ENCODE measurements at regions not wholly inside any gene's neighbourhood (a gene's known extent, or its start where the extent isn't known, plus 50 kb on each side); places are given as distances from the start of the nearest gene placed in this dataset.

DNA sequence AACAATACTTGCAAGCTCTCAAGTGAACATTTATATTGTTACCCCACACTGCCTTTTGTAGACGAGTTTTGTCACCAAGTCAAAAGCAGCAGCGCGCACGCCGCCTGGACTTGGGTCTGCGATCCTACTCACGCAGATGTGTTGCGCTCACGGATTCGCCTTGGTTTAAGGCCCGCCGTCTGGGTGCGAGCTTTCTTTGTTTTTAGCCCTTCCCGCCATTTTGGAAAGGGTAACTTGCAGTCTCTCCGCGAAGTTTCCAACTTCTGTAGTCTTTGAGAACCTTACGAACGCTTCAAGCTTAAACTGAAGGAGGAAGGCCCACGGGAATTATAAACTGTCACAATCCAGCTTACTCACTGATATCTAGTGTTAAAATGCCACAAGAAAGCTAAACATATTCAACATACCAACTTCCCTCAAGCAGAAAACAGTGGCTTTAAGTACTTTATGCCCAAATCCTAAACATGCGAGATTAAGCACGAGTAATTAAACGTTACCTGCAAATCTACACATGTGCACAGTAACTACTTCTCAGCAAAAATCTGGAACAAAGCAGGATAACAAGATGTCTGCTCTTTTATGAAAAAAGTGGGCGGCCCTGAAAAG, 80.4 kb upstream of the BTN3A2 start:
- H3K27me3 ChIP-seq: no peaks in the 10 kb centered on the region
- no peaks in the 10 kb centered on the region for H3K9me3 ChIP-seq
- H3K4me1 ChIP-seq (ENCODE audit: insufficient read depth): peaks cover 6% of the 10 kb centered on the region
- WGBS, 3 donors: 0 to 1% (median 1%) methylated on average over 23 of the region's 23 CpGs
- H3K36me3 ChIP-seq: no peaks in the 10 kb centered on the region
- peak overlapping the region; percentile 55 to 89 for H3K27ac ChIP-seq
- TF ChIP-seq EP300 (IDR thresholded peaks at IDR 0.05) (no peak), POLR2A (IDR thresholded peaks at IDR 0.05) (no peak)
- TF ChIP-seq, protein P1, sequence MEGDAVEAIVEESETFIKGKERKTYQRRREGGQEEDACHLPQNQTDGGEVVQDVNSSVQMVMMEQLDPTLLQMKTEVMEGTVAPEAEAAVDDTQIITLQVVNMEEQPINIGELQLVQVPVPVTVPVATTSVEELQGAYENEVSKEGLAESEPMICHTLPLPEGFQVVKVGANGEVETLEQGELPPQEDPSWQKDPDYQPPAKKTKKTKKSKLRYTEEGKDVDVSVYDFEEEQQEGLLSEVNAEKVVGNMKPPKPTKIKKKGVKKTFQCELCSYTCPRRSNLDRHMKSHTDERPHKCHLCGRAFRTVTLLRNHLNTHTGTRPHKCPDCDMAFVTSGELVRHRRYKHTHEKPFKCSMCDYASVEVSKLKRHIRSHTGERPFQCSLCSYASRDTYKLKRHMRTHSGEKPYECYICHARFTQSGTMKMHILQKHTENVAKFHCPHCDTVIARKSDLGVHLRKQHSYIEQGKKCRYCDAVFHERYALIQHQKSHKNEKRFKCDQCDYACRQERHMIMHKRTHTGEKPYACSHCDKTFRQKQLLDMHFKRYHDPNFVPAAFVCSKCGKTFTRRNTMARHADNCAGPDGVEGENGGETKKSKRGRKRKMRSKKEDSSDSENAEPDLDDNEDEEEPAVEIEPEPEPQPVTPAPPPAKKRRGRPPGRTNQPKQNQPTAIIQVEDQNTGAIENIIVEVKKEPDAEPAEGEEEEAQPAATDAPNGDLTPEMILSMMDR (IDR thresholded peaks at IDR 0.05): no peak
- peak; percentile 35 to 70 (median 64) for DNase-seq
- H3K4me3 ChIP-seq: peak overlapping the region; percentile 62
- intact Hi-C loops (cut with DNase I): loop anchor here in 1 of 4 donors (10.0 kb wide), 1 partner anchor 160 kb away; a partner anchor contains a TSS

DNA sequence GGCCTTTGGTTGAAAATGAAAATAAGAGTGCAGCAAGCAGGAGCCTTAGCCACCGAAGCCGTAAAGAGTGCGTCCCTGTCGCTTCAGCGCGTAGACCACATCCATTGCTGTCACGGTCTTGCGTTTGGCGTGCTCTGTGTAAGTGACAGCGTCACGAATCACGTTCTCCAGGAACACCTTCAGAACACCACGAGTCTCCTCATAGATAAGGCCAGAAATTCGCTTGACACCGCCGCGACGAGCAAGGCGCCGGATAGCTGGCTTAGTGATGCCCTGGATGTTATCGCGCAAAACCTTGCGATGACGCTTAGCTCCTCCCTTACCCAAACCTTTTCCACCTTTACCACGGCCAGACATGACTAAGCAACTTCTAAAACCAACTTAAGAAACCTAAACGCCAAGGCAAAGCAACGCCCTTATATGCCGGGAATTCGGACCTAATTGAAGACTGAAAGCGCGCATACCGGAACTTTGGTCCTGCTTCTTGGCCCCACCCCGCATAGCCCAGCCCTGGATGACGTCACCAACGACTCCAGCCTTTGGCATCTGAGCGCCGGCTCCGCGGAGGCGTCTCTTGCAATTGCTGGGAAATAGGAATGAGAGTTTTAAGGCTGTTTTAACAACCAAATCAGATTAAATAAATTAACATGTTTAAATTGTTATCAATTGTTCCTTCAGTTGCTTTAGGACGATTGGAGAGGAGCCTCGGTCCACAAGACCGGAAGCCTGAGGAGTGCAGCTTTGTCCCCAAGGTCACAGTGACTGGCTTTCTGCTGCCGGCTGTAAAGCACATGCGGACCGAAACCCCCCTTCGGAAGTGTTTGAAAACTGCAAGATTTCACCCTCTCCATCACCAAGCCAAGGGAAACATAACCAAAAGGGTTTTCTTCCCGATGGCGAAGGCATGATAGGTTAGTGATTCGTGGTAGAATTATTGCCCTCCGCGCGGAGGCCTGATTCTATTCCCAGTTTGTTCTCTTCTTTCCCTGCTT, 79.6 kb upstream of the BTN3A2 start:
- intact Hi-C loops (cut with DNase I): loop anchor here in 1 of 4 donors (10.0 kb wide), 1 partner anchor 161 kb away; a partner anchor contains a TSS
- H3K27me3 ChIP-seq: no peaks in the 10 kb centered on the region
- peak; percentile 94 to 98 (median 97) for DNase-seq
- 0 to 1% (median 0%) methylated on average over 53 of the region's 53 CpGs for WGBS, 3 donors
- no peaks in the 10 kb centered on the region for H3K9me3 ChIP-seq
- H3K4me1 ChIP-seq (ENCODE audit: insufficient read depth): peaks cover 6% of the 10 kb centered on the region
- peak overlapping the region; percentile 55 to 89 for H3K27ac ChIP-seq
- no peaks in the 10 kb centered on the region for H3K36me3 ChIP-seq
- peak overlapping the region; percentile 62 for H3K4me3 ChIP-seq
- peak; percentile 93 for TF ChIP-seq EP300 (IDR thresholded peaks at IDR 0.05)
- peak; percentile 88 for TF ChIP-seq POLR2A (IDR thresholded peaks at IDR 0.05)
- TF ChIP-seq, protein P1 (IDR thresholded peaks at IDR 0.05): peak in 1 of 3 donors; percentile 10

DNA sequence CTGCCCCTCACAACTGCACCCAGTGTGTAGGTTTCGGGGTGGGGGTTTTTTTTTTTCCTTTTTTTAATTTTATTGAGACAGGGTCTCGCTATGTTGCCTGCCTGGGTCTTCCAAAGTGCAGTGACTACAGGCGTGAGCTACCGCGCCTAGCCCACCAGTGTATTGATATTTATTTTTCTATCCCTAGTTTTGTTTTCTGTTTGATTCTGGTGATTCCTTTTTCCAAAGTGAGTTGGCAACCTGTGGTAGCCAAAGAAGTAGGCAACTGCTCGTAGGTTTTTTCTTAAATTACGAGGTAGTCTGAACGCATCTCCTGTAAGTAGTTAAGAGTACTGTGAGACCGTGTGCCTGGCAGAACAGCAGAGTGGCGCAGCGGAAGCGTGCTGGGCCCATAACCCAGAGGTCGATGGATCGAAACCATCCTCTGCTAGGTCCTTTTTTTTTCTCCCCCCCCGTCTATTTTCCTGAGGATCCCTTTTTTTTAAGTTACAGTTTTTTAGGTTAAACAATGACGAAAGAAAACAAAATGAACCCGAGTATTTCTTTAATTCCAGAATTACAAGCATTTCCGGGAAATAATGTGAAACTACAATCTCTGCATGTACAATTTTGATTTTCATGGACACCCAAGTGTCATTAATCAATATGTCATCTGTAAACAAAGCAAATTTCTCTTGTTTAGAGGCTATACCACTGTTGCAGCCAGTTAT, 78.7 kb upstream of the BTN3A2 start:
- H3K27ac ChIP-seq: peak overlapping the region in 1 of 2 donors; percentile 89
- TF ChIP-seq, protein P1 (IDR thresholded peaks at IDR 0.05): no peak
- TF ChIP-seq EP300 (IDR thresholded peaks at IDR 0.05) (no peak), POLR2A (IDR thresholded peaks at IDR 0.05) (no peak)
- WGBS, 3 donors: 2 to 3% (median 3%) methylated on average over 18 of the region's 18 CpGs
- H3K36me3 ChIP-seq: no peaks in the 10 kb centered on the region
- peaks cover 6% of the 10 kb centered on the region for H3K4me1 ChIP-seq (ENCODE audit: insufficient read depth)
- no peaks in the 10 kb centered on the region for H3K27me3 ChIP-seq
- intact Hi-C loops (cut with DNase I): loop anchor here in 1 of 4 donors (10.0 kb wide), 1 partner anchor 162 kb away; a partner anchor contains a TSS
- H3K9me3 ChIP-seq: no peaks in the 10 kb centered on the region
- H3K4me3 ChIP-seq: peak overlapping the region; percentile 62
- DNase-seq: peak; percentile 54 to 82 (median 77)

GRCh38 chr6:26288155-26288554, 76.8 kb upstream of the BTN3A2 start:
- no peak overlapping the region for H3K27ac ChIP-seq
- intact Hi-C loops (cut with DNase I): loop anchor here in 1 of 4 donors (10.0 kb wide), 1 partner anchor 163 kb away; a partner anchor contains a TSS
- no peak overlapping the region for H3K4me3 ChIP-seq
- 77 to 80% (median 77%) methylated on average over 6 of the region's 6 CpGs for WGBS, 3 donors
- no peak for DNase-seq
- H3K36me3 ChIP-seq: no peaks in the 10 kb centered on the region
- TF ChIP-seq POLR2A (IDR thresholded peaks at IDR 0.05) (no peak), EP300 (IDR thresholded peaks at IDR 0.05) (no peak)
- TF ChIP-seq, protein P1 (IDR thresholded peaks at IDR 0.05): no peak
- no peaks in the 10 kb centered on the region for H3K9me3 ChIP-seq
- peaks cover 6% of the 10 kb centered on the region for H3K4me1 ChIP-seq (ENCODE audit: insufficient read depth)
- H3K27me3 ChIP-seq: no peaks in the 10 kb centered on the region
